Loucy (cell line): ENCODE measurements at regions not wholly inside any gene's neighbourhood (a gene's known extent, or its start where the extent isn't known, plus 50 kb on each side); places are given as distances from the start of the nearest gene placed in this dataset.

Experiments used
- EZH2phosphoT487 ChIP-seq: fragments of 200-600 bp; IDR thresholded peaks from 2 replicates; pipeline ENCODE4 v1.6.1; 2018; ENCODE audit warnings: antibody characterized with exemption, mild to moderate bottlenecking, moderate library complexity, borderline replicate concordance
- TF ChIP-seq, protein P1 (sequence below): fragments of 200-600 bp; sonication (generic); conservative IDR thresholded peaks from 2 replicates; pipeline ENCODE4 v1.5.1; 2014; ENCODE audit warnings: mild to moderate bottlenecking, antibody characterized with exemption, low read length

DNA sequence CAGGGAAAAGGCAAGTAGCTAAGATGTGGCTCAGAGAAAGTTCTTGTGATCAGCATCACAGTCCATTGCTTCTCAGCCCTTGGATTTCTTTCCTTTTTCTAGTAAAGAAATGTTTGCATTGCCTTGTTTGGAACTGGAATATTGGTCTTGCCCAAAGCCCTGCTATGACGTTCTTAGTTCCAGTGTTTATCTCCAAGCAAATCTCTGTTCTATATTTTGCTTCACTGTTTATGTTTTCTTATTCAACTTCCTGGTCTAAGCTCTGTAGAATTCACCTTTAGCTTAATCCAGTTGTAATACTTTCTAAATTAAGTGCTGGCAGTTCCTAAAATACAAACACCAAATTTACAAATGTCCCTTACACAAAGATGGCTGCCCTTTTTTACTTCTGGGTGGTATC lies 88.7 kb upstream of the ZNF438 start:
- TF ChIP-seq, protein P1, sequence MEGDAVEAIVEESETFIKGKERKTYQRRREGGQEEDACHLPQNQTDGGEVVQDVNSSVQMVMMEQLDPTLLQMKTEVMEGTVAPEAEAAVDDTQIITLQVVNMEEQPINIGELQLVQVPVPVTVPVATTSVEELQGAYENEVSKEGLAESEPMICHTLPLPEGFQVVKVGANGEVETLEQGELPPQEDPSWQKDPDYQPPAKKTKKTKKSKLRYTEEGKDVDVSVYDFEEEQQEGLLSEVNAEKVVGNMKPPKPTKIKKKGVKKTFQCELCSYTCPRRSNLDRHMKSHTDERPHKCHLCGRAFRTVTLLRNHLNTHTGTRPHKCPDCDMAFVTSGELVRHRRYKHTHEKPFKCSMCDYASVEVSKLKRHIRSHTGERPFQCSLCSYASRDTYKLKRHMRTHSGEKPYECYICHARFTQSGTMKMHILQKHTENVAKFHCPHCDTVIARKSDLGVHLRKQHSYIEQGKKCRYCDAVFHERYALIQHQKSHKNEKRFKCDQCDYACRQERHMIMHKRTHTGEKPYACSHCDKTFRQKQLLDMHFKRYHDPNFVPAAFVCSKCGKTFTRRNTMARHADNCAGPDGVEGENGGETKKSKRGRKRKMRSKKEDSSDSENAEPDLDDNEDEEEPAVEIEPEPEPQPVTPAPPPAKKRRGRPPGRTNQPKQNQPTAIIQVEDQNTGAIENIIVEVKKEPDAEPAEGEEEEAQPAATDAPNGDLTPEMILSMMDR, result no peak
- no peak for TF ChIP-seq EZH2phosphoT487
